HG03354 (cell line): ENCODE measurements at regions not wholly inside any gene's neighbourhood (a gene's known extent, or its start where the extent isn't known, plus 50 kb on each side); places are given as distances from the start of the nearest gene placed in this dataset.
"Not testable (repeated sequence)": the region's sequence is repeated elsewhere in the genome, so short reads cannot be mapped to it uniquely, and the experiment has no call there.

Source experiments
- ATAC-seq: cut with Tn5 transposase; IDR thresholded peaks from one replicate; pipeline ENCODE4 v1.9.1; 2021; ENCODE audit warnings: mild to moderate bottlenecking; ENCODE audit not compliant: unreplicated experiment, poor library complexity, severe bottlenecking

DNA sequence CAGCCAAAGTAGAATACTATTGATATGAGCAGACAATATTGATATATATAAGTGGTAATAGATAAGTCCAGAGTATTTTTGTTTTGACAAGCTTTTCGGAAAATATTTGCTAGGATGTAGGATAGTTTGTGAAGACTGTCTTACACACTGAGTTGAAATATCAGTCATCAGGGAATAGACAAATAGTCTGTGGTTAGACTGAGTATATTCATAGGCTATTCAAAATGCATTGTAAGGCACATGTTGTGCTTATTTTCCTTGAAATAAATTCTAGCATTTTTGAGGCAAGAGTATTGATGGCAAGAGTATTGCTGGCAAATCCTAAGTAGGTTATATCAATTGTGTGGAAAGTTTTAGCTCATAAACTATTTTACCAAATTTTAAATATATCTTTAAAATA lies 201.1 kb downstream of the LRIG3 start:
- ATAC-seq: no peak

- ATAC-seq: no peak
Observed at GRCh38 chr12:58720421-58720820, 199.9 kb downstream of the LRIG3 start.

DNA sequence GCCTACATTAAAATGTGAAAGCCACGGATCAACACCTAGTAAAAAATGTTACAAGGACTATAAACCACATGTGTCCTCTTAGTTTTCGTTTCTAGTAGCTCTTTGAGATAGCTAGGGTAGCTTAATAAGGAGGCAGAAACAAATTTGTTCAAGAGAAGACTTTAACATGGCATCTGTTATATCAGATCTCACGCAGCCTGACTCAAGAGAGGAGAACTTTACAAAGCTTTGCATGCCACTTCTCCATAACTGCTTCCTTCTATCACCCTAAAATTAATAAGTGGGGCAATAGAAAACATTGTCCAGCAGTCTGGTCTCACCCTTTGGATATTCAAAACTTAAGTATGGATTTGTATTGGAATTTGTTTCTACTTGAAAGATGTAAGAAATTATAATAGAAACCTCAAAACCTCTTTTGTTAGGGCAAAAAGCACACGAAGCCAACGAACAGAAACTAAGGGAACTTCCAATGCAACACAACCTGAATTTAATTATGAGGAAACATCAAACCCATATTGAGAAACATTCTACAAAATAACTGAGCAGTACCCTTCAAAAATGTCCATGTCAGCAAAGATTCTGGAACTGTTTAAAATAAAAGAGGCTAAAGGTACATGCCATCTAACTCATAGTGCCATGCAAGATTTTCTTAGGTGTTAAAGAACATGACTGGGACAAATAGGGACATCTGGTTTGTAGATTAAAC lies 194.8 kb downstream of the LRIG3 start:
- ATAC-seq: no peak

GRCh38 chr12:58727521-58727920 lies 192.8 kb downstream of the LRIG3 start:
- no peak for ATAC-seq

- ATAC-seq: no peak
Observed at GRCh38 chr12:58728397-58728796, 191.9 kb downstream of the LRIG3 start.

- ATAC-seq: no peak
Observed at GRCh38 chr12:58731096-58731495, 189.2 kb downstream of the LRIG3 start.

GRCh38 chr12:58732894-58733293 lies 187.4 kb downstream of the LRIG3 start:
- no peak for ATAC-seq

GRCh38 chr12:58741226-58741625 lies 179.1 kb downstream of the LRIG3 start:
- ATAC-seq: no peak

GRCh38 chr12:58745348-58746125 lies 174.8 kb downstream of the LRIG3 start:
- no peak for ATAC-seq

- ATAC-seq: no peak
Observed at GRCh38 chr12:58747533-58747932, 172.8 kb downstream of the LRIG3 start.

- no peak for ATAC-seq
Observed at GRCh38 chr12:58750484-58750883, 169.8 kb downstream of the LRIG3 start.

DNA sequence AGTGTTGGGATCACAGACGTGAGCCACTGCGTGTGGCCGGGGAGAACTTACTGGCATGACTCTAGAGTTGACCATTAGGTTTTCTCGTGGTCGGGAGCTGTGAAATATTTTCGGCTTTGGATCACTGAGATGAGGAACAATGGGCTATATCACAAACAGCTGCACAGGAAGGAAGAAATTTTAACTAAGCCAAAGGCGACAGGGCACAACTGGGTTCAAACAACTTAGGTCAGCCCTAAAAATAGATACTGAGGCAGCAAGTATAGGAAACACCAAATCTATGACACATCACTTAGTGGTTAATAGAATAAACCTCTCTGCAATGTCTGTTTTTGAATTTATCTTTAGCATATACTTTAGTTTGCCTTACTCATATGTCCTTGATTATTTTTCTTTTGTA lies 162.9 kb downstream of the LRIG3 start:
- ATAC-seq: no peak

DNA sequence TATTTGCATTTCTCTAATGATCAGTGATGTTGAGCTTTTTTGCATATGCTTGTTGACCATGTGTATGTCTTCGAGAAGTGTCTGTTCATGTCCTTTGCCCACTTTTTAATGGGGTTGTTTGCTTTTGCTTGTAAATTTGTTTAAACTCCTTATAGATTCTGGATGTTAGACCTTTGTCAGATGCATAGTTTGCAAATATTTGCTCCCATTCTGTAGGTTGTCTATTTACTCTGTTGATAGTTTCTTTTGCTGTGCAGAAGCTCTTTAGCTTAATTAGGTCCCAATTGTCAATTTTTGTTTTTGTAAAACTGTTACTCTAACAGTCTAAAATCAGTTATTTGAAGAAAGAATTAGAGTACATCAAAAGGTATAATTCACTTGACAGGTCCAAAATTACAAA lies 160.6 kb downstream of the LRIG3 start:
- ATAC-seq: not testable (repeated sequence)

DNA sequence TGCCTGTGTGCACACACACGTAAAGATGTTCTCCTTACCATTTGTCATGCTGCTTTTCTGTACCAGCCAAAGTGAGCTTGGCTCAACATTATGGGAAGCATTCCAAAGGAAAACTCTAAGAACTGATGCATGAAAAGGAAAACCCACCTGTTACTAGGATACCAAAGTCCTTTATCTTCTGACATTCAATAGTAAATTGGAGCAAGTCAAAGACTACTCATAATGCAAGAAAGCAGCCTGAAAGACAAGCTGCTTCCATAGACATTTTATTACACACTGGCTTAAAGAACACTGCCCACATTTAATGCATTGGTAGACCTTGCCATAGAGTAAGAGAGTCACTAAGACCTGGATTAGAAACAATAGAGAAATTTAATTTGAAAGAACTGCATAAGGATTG lies 159.0 kb downstream of the LRIG3 start:
- no peak for ATAC-seq

GRCh38 chr12:58764100-58764953 lies 156.0 kb downstream of the LRIG3 start:
- no peak for ATAC-seq

DNA sequence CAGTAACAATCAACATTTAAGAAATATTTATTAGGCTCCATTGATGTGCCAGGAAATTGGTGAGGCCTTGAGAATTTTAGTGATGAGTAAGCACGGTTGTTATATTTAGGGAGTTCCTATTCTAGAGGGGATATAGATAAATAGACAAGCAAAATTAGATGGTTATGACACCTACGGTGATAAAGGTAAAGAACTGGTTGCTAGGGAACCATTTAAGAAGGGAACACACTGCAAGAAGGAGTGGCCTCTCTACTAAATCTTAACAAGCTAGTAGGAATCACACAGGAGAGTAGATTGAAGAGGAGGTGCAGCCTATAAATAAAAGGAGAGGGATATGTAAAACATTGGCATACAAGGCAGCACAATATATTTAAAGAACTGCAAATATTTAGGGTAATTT lies 155.2 kb downstream of the LRIG3 start:
- no peak for ATAC-seq

DNA sequence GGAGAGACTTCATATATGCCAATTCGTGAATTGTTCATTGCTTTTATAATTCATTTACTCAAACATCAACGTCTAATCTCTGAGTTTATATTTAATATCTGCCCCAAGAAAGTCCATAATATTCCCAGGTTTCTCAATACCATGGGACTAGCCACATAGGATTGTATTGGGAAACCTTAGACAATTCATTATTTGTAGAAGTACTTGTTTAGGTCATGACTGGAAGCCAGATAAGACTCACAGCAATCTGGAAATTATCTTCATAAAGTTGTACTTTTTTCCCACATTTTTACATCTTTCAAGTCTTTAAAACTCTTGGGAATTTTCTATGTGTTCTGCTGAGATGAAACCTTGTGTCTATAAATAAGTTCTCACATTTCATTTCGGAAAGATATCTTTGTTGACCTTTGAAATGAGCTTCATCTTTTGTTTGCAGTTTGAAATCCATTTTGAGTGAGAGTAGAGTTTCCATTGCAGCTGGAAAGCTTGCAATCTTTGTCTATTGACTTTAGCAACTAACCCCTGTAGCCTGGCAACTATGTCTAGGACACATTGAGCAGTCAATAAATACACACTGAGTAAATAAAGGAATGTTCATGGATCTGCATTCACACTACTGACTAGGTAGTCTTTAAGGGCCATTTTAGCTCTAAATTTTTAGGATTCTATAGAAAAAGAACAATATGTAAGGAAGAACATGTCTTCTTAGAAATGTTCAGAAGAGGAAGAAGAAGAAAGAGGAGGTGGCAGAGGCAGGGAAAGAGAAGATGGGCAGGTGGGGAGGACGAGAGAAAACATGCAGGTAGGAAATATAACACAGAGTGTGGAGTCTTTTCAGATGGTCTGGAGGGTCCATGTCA lies 154.4 kb downstream of the LRIG3 start:
- ATAC-seq: no peak

DNA sequence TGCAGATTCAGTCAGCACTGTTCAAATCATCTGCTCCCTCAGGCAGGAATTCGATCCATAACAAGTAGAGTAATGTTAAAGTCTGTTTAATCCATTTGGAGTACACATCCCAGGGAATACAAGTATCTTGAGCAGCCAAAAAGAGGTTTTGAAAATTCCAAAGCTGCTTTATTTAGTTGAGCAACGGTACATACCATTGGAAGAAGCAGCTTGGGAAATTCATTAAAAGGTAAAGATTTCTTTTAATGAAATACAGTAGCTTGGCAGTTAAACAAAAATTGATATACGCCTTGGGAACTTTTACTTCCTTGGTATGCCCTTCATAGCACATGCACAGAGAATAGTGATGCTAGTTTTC lies 153.8 kb downstream of the LRIG3 start:
- ATAC-seq: no peak

DNA sequence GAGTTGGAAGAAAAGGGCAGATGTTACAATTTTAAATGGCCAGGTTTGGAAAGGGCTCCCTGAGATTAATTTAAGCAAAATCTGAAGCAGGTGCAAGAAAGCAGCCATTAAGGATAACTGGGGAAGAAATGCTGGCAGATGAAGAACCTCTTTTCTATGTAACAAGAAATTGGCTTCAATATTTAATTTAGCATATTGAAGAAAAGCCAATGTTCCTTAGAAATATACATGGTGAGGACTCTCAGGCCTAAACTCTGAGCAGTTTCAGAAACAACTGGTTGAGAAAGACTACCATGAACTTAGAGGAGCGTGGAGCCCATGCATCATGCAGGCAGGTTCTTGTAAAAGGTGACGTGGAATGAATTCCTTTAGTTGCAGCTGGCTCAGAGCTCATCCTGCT lies 152.8 kb downstream of the LRIG3 start:
- no peak for ATAC-seq

GRCh38 chr12:58773986-58774385 lies 146.3 kb downstream of the LRIG3 start:
- no peak for ATAC-seq
